ENCODE measurements at regions not wholly inside any gene's neighbourhood (a gene's known extent, or its start where the extent isn't known, plus 50 kb on each side); places are given as distances from the start of the nearest gene placed in this dataset.

- H3K4me1 ChIP-seq = no peaks in the 10 kb centered on the region
- no peak overlapping the region for H3K27ac ChIP-seq
- TF ChIP-seq, protein P1, sequence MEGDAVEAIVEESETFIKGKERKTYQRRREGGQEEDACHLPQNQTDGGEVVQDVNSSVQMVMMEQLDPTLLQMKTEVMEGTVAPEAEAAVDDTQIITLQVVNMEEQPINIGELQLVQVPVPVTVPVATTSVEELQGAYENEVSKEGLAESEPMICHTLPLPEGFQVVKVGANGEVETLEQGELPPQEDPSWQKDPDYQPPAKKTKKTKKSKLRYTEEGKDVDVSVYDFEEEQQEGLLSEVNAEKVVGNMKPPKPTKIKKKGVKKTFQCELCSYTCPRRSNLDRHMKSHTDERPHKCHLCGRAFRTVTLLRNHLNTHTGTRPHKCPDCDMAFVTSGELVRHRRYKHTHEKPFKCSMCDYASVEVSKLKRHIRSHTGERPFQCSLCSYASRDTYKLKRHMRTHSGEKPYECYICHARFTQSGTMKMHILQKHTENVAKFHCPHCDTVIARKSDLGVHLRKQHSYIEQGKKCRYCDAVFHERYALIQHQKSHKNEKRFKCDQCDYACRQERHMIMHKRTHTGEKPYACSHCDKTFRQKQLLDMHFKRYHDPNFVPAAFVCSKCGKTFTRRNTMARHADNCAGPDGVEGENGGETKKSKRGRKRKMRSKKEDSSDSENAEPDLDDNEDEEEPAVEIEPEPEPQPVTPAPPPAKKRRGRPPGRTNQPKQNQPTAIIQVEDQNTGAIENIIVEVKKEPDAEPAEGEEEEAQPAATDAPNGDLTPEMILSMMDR (IDR thresholded peaks at IDR 0.05) = no peak
- H3K4me3 ChIP-seq = no peak overlapping the region
- no peaks in the 10 kb centered on the region for H3K9me3 ChIP-seq
- intact Hi-C loops (cut with DNase I) = no loop called here
- H3K27me3 ChIP-seq = no peaks in the 10 kb centered on the region
- H3K36me3 ChIP-seq = no peaks in the 10 kb centered on the region
- DNase-seq (ENCODE audit: low spot score in 2 of 2) = no peak
These were observed 369.9 kb upstream of the MCTP2 start for GRCh38 chr15:93861413-93861812.

DNA sequence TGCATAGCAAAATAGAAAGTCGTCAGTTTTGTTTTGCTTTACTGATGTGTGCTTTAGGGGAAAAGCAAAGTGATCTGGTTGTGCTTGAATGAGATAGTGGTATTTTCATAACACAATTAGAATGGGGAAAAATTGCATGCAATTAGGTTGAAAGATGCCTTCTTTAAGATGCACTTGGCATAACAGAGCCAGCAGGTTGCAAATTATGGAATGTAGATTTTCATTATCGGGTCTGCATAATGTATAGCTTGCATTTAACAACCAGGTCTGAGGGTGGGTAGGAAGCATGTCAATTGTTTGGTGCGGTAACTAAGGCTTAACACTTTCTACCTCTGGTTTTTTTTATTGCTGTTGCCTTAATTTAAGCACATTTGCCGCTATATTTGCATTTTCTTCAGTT, 370.7 kb upstream of the MCTP2 start:
- Histone ChIP-seq H3K27me3 (no peaks in the 10 kb centered on the region), H3K36me3 (no peaks in the 10 kb centered on the region), H3K4me1 (no peaks in the 10 kb centered on the region), H3K27ac (no peak overlapping the region), H3K9me3 (no peaks in the 10 kb centered on the region), H3K4me3 (no peak overlapping the region)
- no peak for DNase-seq (ENCODE audit: low spot score in 2 of 2)
- TF ChIP-seq, protein P1 (IDR thresholded peaks at IDR 0.05) = no peak
- intact Hi-C loops (cut with DNase I) = no loop called here

- intact Hi-C loops (cut with DNase I) = no loop called here
- no peaks in the 10 kb centered on the region for H3K9me3 ChIP-seq
- H3K4me3 ChIP-seq = no peak overlapping the region
- no peak overlapping the region for H3K27ac ChIP-seq
- DNase-seq (ENCODE audit: low spot score in 2 of 2) = no peak
- H3K4me1 ChIP-seq = no peaks in the 10 kb centered on the region
- no peaks in the 10 kb centered on the region for H3K36me3 ChIP-seq
- no peaks in the 10 kb centered on the region for H3K27me3 ChIP-seq
- TF ChIP-seq, protein P1 (IDR thresholded peaks at IDR 0.05) = no peak
These were observed 372.2 kb upstream of the MCTP2 start for GRCh38 chr15:93859176-93859575.

GRCh38 chr15:93855181-93855826, 376.1 kb upstream of the MCTP2 start:
- TF ChIP-seq, protein P1 (IDR thresholded peaks at IDR 0.05) = no peak
- Histone ChIP-seq H3K4me1 (no peaks in the 10 kb centered on the region), H3K36me3 (no peaks in the 10 kb centered on the region), H3K27me3 (no peaks in the 10 kb centered on the region), H3K27ac (no peak overlapping the region), H3K9me3 (no peaks in the 10 kb centered on the region), H3K4me3 (no peak overlapping the region)
- no peak for DNase-seq (ENCODE audit: low spot score in 2 of 2)
- intact Hi-C loops (cut with DNase I) = no loop called here

DNA sequence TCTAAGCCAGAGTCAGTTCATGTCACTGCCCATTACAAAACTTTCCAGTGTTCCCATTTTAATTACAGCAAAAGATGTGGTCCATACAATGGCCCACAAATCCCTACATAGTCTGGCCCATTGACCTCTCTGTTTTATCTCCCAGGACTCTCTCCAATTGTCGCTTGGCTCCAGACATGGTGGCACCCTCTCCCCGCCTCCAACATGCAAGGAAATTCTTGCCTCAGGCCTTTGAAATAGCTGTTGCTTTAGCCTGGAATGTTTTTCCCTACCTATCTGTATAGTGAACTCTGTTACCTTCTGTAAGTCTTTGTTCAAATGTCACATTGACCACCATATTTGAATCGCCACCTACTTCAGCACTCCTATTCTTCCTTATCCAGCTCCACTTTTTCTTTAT, 377.3 kb upstream of the MCTP2 start:
- no peaks in the 10 kb centered on the region for H3K27me3 ChIP-seq
- H3K36me3 ChIP-seq = no peaks in the 10 kb centered on the region
- TF ChIP-seq, protein P1 (IDR thresholded peaks at IDR 0.05) = no peak
- intact Hi-C loops (cut with DNase I) = no loop called here
- no peak for DNase-seq (ENCODE audit: low spot score in 2 of 2)
- H3K4me3 ChIP-seq = no peak overlapping the region
- H3K4me1 ChIP-seq = no peaks in the 10 kb centered on the region
- no peaks in the 10 kb centered on the region for H3K9me3 ChIP-seq
- H3K27ac ChIP-seq = no peak overlapping the region

DNA sequence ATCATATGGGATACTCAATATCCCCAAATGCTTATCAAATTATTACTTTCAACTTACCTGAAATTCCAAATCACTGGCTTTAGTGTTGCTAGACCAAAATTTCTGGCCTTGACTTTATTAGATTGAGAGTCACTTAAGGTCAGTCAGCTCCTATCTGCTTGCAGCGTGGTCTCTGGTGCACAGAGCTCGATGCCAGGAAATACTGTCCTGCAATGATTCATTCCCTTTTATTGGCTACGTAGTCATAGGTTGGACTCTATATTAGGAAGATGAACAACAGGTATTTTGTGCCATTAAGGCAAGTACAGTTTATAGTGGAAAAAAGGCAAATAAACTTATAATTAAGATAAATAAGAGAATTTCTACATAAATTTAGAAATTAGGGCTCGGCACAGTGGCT, 378.6 kb upstream of the MCTP2 start:
- Histone ChIP-seq H3K27ac (no peak overlapping the region), H3K4me3 (no peak overlapping the region), H3K4me1 (no peaks in the 10 kb centered on the region), H3K36me3 (no peaks in the 10 kb centered on the region), H3K9me3 (no peaks in the 10 kb centered on the region), H3K27me3 (no peaks in the 10 kb centered on the region)
- TF ChIP-seq, protein P1 (IDR thresholded peaks at IDR 0.05) = no peak
- intact Hi-C loops (cut with DNase I) = no loop called here
- no peak for DNase-seq (ENCODE audit: low spot score in 2 of 2)

Data from ascending aorta (tissue), 2 donors.